ENCODE measurements at regions not wholly inside any gene's neighbourhood (a gene's known extent, or its start where the extent isn't known, plus 50 kb on each side); places are given as distances from the start of the nearest gene placed in this dataset.

DNA sequence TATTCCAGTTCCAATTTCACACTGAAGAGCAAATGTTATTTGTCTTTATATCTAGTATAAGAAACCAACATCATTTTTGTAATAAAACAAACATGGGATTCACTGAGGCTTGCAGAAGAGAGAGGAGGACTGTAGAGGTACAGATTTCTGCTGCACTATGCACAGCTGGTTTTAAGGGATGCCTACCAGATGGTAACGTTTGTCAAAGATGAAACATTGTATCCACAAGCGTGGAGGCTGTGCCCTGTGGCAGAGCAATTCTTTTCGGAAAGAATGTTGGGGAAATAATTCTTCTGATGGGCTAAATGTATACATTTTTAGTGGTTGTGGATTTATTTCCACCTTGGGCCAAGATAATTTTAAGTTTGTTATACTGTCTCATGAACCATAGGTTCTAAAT is 272.4 kb downstream of the DUSP10 start:
- DNase-seq (ENCODE audit: low spot score), result no peak

DNA sequence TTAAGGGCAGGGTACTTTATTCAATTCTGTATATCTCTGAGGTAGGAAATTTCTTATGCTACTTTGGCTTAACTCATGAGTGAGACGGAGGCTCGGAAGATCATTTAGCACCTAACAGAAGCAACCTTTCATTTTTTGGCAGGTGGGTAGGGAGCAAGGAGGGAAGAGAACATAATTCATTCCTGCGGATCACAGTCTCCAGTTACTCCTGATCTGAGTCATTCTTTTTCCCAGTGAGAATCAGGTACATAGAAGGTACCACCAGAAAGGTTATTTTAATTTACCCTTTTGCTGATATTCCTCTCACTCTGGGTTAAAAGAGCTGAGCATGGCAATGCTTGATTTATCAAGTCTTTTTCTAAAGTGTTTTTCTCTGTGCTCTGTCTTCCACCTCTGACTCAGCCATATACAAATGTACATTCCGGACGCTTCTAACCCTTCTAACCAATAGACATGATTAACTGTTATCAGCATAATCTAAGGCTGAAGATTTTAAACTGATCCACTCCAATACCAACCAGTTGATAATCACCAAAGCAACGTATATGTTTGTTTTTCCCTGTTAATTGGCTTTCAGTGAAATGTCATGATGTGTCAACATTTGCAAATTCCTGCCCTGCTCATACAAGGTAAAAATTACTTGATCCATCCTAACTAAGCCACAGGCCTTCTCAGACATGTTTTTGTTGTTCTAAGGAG is 271.7 kb downstream of the DUSP10 start:
- no peak for DNase-seq (ENCODE audit: low spot score)

DNA sequence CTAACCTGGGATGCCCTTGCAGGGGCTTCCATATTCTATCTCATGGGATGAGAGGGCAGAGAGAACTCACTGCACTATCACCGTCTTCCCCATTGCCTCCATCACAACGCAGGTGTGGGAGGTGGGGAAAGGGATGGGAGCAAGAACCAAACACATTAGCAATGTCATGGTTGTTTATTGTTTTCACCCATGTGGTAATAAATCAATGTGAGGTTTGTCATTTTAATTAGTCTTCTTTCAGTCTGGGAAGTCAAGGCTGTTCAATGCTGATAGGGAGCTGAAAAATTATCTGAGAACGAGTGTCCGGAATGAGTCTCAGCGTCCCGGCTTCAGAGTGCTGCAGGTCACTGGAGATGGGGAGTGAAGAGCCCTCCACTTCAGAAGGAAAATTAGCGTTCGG is 268.5 kb downstream of the DUSP10 start:
- no peak for DNase-seq (ENCODE audit: low spot score)

DNA sequence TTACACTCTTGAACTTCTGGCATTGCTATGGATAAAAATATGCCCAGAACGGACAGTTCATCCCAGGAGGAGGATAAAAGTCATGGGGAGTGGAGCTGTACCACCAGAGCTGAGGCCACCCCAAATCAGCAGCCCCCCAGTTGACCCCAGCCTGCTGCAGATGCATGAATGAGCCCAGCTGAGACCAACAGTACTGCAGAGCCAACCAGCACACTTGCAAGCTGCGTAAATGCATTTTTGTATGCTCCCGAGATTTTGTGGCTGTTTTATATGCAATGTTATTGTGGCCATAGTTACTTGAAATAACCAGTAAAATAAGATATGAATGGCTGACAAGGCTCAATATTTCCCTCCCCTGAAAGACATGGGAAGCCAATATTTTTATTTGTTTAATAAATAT is 264.6 kb downstream of the DUSP10 start:
- no peak for DNase-seq (ENCODE audit: low spot score)

DNA sequence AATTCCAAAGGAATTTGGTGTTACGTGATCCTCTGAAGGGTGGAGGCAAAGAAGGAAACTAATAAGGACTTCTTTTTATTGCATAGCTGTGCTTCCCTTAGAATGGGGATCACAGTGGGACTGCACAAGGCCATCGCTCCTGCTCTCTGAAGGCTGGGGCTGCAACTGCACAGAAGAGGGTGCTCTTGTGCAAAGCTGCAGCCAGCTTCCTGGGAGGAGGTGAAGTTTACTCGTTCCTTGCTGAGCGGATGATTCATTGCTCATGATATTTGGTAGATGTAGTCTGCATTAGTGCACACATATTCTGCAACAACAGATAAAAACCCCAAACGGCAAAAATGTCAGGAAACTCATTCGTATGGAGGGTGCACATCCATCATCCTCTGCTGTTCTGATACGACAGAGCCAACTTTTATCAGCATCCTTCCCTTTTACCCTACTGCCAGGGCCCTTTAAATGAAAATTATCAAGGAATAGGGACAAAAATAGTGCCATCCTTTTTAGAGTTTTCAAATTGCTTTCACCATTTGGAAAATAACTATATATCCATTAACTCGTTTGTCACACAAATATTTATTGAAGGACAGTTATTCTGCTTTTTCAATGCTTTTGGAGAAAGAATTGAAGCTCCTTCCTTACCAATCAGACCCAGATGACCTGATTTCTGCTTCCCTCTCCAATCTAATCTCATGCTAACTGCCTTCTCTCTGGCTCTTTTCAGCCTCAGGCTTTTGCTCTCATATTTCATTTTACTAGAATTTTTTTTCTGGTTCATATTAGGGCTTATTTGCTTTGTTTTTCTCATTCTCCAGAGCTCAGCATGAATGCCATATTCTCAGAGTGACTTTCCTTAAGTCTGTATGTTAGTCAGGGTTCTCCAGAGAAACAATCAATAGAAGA is 263.6 kb downstream of the DUSP10 start:
- DNase-seq (ENCODE audit: low spot score), result peak; percentile 43

DNA sequence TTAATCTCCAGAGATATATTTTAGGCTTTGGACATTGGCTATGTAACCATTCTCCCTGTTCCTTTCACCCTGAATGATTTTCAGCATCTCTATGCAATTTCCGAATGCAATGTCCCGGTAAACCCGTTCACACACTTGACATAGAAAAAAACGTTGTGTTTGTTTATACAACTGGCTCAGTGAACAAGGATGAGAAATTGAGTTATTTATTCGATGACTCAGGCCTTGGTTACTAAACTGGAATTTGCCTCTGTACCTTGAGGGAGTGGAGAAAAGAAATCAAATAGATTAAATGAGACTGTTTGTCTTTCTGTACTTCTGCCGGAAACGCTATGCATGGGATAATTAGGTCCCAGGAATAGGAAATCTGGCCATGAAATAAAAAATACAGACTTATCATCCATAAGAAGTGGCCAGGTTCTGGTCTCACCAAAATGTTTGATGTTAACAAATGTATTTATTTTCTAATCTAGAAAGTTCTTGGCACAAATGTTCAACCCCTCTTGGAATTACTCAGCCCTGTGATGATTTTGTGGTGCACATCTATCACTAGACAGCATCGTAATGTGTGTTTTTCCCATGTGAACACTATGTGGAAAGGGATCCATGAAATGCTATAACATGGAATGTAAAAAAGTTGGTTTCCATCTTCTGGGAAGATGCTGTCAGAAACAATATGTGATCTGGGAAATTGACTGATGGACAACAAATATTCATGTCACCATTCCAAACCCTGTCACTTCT is 253.9 kb downstream of the DUSP10 start:
- DNase-seq (ENCODE audit: low spot score), result no peak

DNA sequence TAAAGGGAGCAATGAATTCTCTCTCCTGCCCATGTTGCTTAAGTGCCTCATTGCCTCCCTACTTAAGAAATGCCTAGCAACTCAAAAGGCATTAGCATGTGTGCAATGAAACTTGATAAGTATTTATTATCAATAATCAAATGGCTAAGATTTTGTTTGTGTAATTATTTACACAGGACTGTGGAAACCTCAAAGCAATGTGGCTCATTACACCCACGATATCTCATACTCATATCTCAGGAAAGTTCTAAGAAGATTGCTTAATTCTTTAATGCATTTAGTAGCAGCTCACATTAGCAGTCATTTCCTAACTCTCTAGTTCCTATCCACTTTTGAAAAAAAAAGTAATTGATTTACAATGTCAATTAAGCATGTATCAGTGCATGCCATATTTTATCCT is 253.3 kb downstream of the DUSP10 start:
- no peak for DNase-seq (ENCODE audit: low spot score)

DNA sequence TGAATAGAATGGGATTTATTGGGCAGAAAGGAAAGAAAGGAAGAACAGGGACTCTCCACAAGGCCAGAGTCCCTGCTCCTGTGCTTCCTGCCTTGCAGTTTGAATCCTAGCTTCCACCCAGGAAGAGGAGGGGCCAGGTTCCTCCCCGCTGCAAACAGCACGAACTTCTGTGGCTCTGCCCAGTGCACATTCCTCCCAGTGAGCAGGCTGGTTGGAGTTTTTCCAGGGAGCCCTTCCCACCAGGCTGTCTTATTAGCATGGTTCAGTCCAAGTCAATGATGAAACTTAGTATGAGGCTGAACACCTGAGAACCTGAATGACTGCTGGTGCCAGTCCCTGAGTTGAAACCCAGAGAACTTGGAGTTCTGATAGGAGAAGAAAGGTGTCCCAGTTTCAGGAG is 247.2 kb downstream of the DUSP10 start:
- DNase-seq (ENCODE audit: low spot score), result peak; percentile 16

DNA sequence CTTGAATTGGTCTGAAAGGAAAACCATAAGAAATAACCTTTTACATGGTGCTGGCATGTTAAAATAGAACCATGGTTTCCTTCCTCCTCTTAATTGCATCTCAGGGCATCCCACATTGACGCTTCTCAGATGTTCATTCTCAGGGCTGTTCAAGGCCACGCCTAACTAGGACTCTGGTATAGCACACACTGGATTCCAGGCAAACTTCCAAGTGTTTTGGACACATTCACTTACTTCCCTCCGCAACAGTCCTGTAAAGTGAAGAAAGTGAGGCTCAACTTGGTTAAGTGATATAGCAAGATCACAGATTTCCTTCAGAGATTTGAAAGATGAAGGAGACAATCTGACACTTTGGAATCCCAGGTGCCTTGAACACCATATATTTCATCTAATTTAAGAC is 244.8 kb downstream of the DUSP10 start:
- DNase-seq (ENCODE audit: low spot score), result no peak

DNA sequence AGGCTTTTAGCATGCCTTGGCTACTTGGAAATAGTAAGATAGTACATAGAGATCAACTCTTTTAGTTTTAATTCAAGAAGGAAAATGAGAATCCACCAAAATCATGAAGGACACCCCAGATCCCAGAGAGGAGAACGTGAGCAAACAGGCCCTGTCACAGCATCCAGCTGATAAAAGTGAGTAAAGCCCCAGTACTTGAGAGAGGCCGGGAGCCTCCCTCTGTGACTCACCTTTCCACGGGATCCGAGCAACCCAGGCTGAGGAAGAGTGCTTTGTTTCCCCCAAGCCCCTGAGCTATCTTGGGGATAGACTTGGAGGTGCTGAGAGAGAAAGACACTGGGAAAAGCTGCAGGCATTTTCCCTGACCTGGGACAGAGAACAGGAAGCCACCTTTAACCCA is 238.6 kb downstream of the DUSP10 start:
- DNase-seq (ENCODE audit: low spot score), result no peak

DNA sequence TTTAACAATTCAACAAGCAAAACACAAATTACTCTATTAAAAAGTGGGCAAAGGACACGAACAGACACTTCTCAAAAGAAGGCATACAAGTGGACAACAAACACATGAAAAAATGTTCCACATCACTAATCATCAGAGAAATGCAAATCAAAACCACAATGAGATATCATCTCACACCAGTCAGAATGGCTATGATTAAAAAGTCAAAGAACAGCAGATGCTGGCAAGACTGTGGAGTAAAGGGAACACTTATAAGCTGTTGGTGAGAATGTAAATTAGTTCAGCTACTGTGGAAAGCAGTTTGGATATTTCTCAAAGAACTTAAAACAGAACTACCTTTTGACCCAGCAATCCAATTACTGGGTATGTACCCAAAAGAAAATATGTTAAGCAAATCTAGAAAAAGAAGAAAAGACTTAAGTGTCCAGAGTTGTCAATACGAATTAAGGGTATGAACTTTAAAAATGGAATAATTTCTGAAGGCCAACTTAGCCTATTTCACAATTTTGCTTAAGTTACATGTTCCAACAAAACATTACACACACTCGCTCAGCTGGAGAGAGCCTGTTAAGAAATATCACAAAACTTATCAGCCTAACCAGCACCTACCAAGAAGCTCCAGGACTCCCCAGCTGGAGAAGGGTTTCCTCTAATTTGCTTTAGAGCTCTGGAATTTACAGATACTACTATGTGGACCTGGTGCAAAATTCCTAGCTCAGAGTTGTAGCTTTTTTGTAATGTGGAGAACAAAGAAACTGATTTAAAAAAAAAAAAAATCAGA is 232.1 kb downstream of the DUSP10 start:
- DNase-seq (ENCODE audit: low spot score), result no peak

DNA sequence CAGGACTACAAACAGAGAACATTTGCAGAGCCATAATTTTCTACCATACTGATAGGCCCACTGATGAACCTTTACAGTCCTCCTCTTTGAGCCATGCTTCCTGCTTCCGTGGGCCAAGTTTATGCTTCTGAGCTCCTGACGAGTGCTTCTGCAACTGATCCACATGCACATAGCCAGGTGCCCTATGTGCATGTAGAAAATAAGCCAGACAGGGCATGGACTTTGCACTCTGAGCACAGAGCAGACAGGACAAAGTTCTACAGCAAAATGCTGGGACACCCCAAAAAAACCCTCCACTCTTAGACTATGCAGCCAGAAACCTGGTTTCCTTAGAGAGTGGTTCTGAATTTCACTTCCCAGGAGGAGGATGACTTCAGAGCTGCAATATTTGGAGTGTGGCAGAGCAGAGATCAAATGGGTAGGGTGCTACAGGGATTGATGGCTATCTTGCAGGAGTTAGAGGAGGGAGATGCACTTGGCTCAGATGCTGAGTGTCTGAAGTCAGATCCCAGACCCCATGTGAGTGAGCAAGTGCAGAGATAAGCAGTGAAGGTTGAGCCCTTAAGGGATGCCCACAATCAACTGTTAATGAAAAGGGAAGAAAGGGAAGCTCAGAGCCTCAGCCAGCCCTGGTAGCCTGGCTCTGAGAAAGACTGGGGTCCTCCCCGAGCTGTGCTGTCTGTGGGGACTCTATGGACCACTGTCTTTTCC is 230.9 kb downstream of the DUSP10 start:
- DNase-seq (ENCODE audit: low spot score), result no peak

DNA sequence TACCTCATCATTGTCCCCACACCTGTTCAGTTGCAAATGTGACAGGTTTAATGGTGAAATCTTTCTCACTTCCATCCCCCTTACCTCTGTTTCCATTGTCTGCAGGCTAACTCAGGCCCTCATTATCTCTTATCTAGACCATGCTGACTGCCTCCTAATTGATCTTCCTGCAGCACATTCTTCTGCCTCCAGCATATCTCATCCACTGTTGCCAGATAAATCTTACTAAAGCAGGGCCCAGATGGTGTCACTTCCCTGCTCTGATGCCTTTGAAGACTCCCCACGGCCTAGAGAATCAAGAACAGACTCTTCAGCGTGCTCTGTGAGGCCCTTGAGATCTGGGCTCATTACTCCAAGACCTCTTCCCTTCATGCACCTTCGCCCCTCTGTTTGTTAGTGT is 230.1 kb downstream of the DUSP10 start:
- DNase-seq (ENCODE audit: low spot score), result no peak

DNA sequence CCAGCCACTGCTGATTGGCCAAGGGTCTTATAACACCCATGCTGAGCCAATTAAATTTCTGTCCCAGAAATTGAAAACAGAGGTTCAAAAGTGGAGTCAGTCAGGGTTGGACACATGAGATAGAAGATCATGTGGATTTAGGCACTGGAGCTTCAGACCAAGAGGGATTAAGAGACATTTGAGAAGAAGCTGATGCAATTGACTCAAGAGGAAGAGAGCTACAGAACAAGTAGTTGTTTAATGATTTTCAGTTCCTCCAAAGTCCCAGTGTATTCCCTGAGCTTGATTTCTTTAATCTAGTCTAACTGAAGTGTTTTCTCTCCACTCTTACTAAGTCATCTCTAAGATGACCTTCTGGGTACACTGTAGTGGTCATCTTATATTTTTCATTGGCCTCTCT is 227.1 kb downstream of the DUSP10 start:
- DNase-seq (ENCODE audit: low spot score), result no peak

DNA sequence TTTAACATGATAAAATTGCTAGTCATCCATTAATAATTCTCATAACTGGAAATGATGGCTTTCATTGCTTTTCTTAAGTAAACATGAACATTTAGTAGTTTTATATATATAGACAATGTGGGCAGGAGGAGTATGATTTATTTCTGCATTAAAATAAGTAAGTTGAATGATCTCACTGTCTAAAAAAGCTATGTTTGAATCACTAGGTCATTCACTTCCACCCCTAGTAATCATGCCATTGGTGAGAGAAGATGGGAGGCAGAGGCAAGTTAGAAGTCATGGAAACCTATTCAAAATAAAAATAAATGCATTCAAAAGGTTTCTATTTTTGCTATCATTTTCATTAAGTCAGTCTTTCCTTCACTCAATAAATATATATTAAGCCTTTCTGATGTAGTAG is 226.4 kb downstream of the DUSP10 start:
- DNase-seq (ENCODE audit: low spot score), result no peak

DNA sequence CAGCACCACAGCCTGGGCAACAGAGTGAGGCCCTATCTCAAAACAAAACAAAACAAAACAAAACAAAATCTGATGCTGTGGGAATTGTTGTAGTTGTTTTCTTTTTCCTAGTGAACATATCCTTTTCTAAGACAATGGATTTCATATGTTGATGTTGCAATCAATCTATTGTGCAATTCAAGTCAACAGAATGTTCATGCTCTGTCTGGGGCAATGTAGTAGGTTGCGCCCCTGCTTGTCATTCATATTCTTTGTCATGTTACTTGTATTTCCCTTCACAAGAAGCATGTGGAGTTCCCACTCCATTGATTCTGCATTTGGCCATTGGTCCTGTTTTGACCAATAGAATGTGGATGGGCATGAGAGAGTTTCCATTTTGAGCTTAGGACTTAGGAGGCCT is 223.9 kb downstream of the DUSP10 start:
- DNase-seq (ENCODE audit: low spot score), result no peak

DNA sequence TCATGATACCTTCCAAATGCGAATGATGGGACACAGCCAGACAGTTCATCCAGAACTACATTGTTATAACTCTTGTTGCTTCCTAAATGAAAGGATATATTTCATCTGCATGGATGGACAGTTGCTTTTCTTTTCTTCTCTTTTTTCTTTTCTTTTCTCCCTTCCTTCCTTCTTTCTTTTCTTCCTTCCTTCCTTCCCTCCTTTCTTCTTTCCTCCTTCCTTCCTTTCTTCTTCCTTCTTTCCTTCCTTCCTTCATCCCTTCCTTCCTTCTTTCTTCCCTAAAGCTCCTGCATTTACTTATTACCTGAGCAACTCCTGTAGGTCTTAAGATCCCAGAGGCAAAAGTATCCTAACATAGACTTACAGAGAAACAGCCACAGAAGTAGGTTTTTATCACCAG is 221.6 kb downstream of the DUSP10 start:
- no peak for DNase-seq (ENCODE audit: low spot score)

DNA sequence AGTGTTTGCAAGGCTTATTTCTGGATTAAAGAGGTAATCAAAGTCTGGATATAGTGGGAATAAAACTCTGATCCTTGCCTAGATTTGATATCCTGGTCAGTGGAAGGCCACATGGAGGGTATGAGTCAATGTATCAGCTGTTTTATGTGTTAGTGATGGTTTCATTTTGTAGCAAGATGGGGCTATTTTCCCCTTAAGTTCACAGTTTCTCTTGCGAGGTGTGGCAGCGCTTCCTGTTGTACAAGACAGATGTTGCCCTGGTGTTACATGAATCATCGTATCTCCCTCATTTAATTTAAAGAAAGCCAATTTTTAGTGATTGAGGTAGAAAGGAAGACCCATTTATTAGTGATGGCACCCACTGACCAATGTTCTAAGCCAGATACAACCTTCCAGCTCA is 220.2 kb downstream of the DUSP10 start:
- DNase-seq (ENCODE audit: low spot score), result no peak

DNA sequence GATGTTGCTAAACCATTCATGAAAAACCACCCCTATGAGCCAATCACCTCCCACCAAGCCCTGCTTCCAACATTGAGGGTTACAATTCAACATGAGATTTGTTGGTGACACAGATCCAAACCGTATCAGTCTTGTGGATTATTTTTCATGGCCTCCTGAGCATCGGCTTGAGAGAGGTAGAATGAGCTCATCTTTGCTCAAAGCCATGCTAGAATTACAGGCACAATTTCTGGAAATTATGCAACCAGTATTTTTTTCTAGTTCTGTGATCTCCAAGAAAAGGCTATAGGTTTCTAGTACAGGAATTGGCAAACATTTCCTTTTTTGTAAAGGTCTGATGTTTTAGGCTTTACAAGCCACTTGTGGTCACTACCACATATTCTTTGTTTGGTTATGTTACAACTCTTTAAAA is 219.4 kb downstream of the DUSP10 start:
- DNase-seq (ENCODE audit: low spot score), result no peak

DNA sequence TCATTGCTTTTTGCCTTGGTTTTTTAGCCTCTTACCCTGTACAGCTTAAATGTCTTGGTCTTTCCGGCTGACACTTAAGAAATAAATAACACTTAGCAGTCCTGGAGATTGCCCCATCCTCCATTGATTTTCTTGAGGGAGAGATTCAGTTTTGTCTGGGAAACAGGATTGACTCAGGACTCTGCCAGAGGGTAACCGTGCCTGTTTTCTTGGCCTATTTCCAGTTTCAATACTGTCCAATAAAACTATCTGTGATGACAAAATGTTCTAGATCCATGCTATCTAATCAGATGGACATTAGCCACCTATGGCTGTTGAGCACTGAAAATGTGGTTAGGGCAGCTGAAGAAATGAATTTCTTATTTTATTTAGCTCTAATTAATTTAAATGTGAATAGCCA is 216.1 kb downstream of the DUSP10 start:
- no peak for DNase-seq (ENCODE audit: low spot score)

DNA sequence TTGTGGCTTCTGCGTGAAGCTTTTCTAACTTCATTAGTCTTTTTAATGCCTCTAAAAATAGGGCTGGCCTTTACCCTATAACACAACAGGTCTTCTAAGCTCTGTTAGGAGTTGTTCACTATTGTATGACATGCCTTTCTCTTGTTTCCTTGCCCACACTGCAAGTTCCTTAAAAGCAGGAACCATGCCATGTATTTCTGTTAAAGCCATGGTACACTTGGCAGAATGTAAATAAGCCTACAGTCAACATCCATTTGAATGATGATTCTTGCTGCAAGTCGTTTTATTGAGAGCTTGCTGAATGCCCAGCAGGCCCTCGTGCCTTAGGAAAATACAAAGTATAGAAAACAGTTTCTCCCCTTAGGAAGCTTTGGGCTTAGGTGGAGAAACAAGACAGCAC is 214.6 kb downstream of the DUSP10 start:
- no peak for DNase-seq (ENCODE audit: low spot score)

Data from mucosa of gallbladder (tissue), 1 donor.